ENCODE measurements at regions not wholly inside any gene's neighbourhood (a gene's known extent, or its start where the extent isn't known, plus 50 kb on each side); places are given as distances from the start of the nearest gene placed in this dataset.

GRCh38 chr20:11229772-11230171 lies 556.0 kb upstream of the JAG1 start:
- Histone ChIP-seq H3K9me3 (ENCODE audit: low read length) (no peaks in the 10 kb centered on the region), H3K79me2 (ENCODE audit: low read length) (no peaks in the 10 kb centered on the region), H3K27ac (ENCODE audit: low read length) (no peak overlapping the region), H3K4me2 (ENCODE audit: low read depth, low read length, poor library complexity, severe bottlenecking) (no peak overlapping the region), H3K36me3 (ENCODE audit: insufficient read depth, low read length) (no peaks in the 10 kb centered on the region), H3K9me2 (replicated peaks; ENCODE audit: insufficient read depth, low read length) (no peaks in the 10 kb centered on the region; the same call in 1 of the 2 replicates), H2AFZ (ENCODE audit: low read length) (peak overlapping the region; percentile 87; the same call in 1 of the 2 replicates), H3K27me3 (ENCODE audit: low read length) (no peaks in the 10 kb centered on the region; the same call in 1 of the 2 replicates), H3K4me1 (ENCODE audit: low read length) (peaks cover 10% of the 10 kb centered on the region), H3K9ac (ENCODE audit: low read length) (no peak overlapping the region), H4K20me1 (ENCODE audit: insufficient read depth, low read depth, low read length) (no peaks in the 10 kb centered on the region), H3K4me3 (ENCODE audit: low read length) (no peak overlapping the region)
- DNase-seq, result no peak

DNA sequence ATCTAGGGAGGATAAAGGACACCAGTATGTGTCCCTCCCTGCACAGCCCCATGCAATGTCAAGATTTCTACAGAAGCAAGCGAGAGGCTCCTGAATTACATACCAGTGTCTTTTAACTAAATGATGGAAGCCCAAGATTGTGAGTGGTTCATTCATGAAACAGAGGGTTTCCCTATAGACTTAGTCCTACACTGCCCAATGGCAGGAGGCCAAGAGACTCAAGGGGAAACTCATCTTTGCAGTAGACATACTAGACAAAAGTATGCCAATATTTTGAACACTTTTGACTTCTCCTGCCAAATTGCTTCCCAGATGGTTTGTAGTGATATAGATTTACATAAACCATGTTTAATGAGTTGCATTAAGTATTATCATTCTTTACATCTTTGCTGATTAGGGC lies 557.2 kb upstream of the JAG1 start:
- Histone ChIP-seq H4K20me1 (ENCODE audit: insufficient read depth, low read depth, low read length) (no peaks in the 10 kb centered on the region), H3K9me3 (ENCODE audit: low read length) (no peaks in the 10 kb centered on the region), H3K9me2 (replicated peaks; ENCODE audit: insufficient read depth, low read length) (no peaks in the 10 kb centered on the region; the same call in 1 of the 2 replicates), H3K9ac (ENCODE audit: low read length) (no peak overlapping the region), H3K79me2 (ENCODE audit: low read length) (no peaks in the 10 kb centered on the region), H3K36me3 (ENCODE audit: insufficient read depth, low read length) (no peaks in the 10 kb centered on the region), H3K27ac (ENCODE audit: low read length) (no peak overlapping the region), H3K4me3 (ENCODE audit: low read length) (no peak overlapping the region), H3K4me1 (ENCODE audit: low read length) (peaks cover 10% of the 10 kb centered on the region), H3K4me2 (ENCODE audit: low read depth, low read length, poor library complexity, severe bottlenecking) (no peak overlapping the region), H2AFZ (ENCODE audit: low read length) (no peak overlapping the region), H3K27me3 (ENCODE audit: low read length) (no peaks in the 10 kb centered on the region; the same call in 1 of the 2 replicates)
- DNase-seq, result no peak

DNA sequence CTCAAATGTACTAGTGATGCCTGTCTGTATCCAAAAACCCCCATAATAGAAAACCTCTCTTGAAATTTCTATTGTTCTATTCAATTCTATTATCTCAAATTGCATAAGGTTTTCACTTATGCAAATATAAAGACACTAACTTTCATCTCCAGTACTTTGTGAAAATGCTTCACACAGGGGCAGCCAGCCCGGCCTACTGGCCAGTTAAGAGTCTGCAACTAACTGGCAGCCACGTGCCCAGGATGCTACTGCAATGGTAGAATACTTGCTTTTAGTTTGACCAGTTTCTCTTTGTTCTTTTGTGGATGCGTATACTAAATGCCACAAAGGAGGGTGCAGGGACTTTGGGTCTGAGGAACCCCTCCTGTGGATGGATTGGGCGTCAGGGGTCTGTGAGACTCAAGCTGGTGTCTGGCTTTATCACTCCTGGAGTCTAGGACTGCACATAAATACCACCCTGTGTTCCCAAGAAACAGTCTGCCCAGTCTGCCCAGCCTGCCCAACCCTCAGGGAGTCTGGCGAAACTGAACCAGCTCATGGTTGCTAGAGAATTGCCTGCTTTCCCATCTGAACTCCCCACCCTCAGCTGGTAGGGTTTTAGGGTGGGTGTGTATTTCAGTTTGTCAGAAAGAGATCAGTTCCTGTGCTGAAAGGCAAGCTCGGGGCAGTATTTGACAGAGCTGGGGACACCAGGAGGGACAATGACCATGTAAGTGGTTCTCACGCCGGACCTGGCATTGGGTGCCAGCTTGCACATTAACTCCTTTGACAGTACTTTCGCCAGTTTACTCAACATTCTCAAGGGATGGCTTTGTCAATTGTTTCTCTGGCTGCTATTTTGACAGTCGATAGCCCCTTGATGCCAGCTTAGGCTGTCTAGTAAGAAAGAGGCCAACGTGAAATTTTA lies 558.2 kb upstream of the JAG1 start:
- Histone ChIP-seq H3K36me3 (ENCODE audit: insufficient read depth, low read length) (no peaks in the 10 kb centered on the region), H3K27me3 (ENCODE audit: low read length) (no peaks in the 10 kb centered on the region; the same call in 1 of the 2 replicates), H3K4me2 (ENCODE audit: low read depth, low read length, poor library complexity, severe bottlenecking) (no peak overlapping the region), H4K20me1 (ENCODE audit: insufficient read depth, low read depth, low read length) (no peaks in the 10 kb centered on the region), H3K79me2 (ENCODE audit: low read length) (no peaks in the 10 kb centered on the region), H3K9me3 (ENCODE audit: low read length) (no peaks in the 10 kb centered on the region), H2AFZ (ENCODE audit: low read length) (no peak overlapping the region), H3K9ac (ENCODE audit: low read length) (no peak overlapping the region), H3K27ac (ENCODE audit: low read length) (no peak overlapping the region), H3K4me3 (ENCODE audit: low read length) (no peak overlapping the region), H3K4me1 (ENCODE audit: low read length) (peaks cover 10% of the 10 kb centered on the region), H3K9me2 (replicated peaks; ENCODE audit: insufficient read depth, low read length) (no peaks in the 10 kb centered on the region; the same call in 1 of the 2 replicates)
- no peak for DNase-seq

DNA sequence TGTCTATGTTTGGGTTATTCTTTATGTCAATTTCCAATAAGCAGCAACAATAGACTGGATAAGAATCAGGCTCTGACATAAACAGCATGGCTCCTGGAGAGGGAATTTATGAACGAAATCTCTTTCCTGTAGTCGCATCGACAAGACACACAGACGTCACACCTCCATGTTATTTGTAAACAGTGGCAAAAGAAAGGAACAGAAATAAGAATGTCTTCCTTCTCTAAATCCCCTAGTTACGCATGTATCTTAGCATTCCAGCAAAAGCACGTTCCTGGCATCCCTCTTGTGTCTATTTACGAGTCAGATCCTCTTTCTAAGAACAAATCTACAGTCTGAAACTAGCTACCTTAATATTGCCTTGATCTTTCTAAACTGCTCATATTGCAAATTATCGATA lies 559.1 kb upstream of the JAG1 start:
- H3K4me1 ChIP-seq (ENCODE audit: low read length), result peaks cover 10% of the 10 kb centered on the region
- no peak overlapping the region for H3K9ac ChIP-seq (ENCODE audit: low read length)
- H3K4me2 ChIP-seq (ENCODE audit: low read depth, low read length, poor library complexity, severe bottlenecking), result no peak overlapping the region
- H3K27ac ChIP-seq (ENCODE audit: low read length), result no peak overlapping the region
- H2AFZ ChIP-seq (ENCODE audit: low read length), result no peak overlapping the region
- no peaks in the 10 kb centered on the region; the same call in 1 of the 2 replicates for H3K27me3 ChIP-seq (ENCODE audit: low read length)
- no peak overlapping the region for H3K4me3 ChIP-seq (ENCODE audit: low read length)
- no peak for DNase-seq
- no peaks in the 10 kb centered on the region for H3K79me2 ChIP-seq (ENCODE audit: low read length)
- no peaks in the 10 kb centered on the region; the same call in 1 of the 2 replicates for H3K9me2 ChIP-seq (replicated peaks; ENCODE audit: insufficient read depth, low read length)
- no peaks in the 10 kb centered on the region for H3K9me3 ChIP-seq (ENCODE audit: low read length)
- H4K20me1 ChIP-seq (ENCODE audit: insufficient read depth, low read depth, low read length), result no peaks in the 10 kb centered on the region
- H3K36me3 ChIP-seq (ENCODE audit: insufficient read depth, low read length), result no peaks in the 10 kb centered on the region

GRCh38 chr20:11234181-11234580 lies 560.4 kb upstream of the JAG1 start:
- DNase-seq, result no peak
- Histone ChIP-seq H3K4me1 (ENCODE audit: low read length) (peaks cover 3% of the 10 kb centered on the region), H3K4me2 (ENCODE audit: low read depth, low read length, poor library complexity, severe bottlenecking) (no peak overlapping the region), H3K9me3 (ENCODE audit: low read length) (no peaks in the 10 kb centered on the region), H4K20me1 (ENCODE audit: insufficient read depth, low read depth, low read length) (no peaks in the 10 kb centered on the region), H3K9ac (ENCODE audit: low read length) (no peak overlapping the region), H3K27me3 (ENCODE audit: low read length) (no peaks in the 10 kb centered on the region), H3K79me2 (ENCODE audit: low read length) (no peaks in the 10 kb centered on the region), H2AFZ (ENCODE audit: low read length) (no peak overlapping the region), H3K4me3 (ENCODE audit: low read length) (no peak overlapping the region), H3K9me2 (replicated peaks; ENCODE audit: insufficient read depth, low read length) (no peaks in the 10 kb centered on the region; the same call in 1 of the 2 replicates), H3K36me3 (ENCODE audit: insufficient read depth, low read length) (no peaks in the 10 kb centered on the region), H3K27ac (ENCODE audit: low read length) (no peak overlapping the region)

DNA sequence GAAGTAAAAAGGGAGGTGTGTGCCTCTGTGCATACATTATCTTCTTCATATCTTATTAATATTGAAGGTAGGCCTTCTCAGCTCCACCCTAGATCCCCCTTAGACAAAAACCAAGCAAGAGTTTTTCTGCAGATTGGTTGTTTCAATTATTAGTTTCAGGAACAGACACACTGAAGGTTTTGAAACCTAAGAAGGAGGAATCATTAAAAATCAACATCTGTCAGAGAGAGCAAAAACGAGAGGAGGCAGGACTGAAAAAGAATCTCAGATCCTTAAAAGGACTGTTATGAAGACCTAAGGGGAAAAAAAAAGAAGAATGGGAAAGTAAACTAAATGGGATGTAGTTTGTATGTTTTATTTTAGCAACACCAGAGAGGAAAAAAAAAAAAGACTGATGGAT lies 560.8 kb upstream of the JAG1 start:
- H3K4me2 ChIP-seq (ENCODE audit: low read depth, low read length, poor library complexity, severe bottlenecking), result no peak overlapping the region

DNA sequence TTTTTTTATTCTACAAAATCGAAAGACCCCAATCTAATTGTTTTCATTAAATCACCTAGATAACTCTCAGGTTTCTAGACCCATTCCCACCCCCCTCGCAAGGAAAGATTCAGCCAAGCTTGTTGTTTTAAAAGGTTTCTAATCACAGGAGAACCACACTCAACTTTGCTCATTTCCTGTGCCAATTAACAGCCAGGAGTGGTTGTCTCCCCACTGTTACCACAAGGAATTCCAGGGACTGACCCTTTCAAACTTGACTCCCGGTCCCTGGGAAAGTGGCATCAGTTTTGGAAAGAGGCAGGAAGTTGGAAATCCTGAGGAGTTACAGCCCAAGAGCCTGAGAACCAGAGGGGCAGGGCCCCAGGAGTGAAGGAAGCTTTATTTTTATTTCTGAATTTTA lies 561.3 kb upstream of the JAG1 start:
- H3K27ac ChIP-seq (ENCODE audit: low read length), result no peak overlapping the region
- H3K9me3 ChIP-seq (ENCODE audit: low read length), result no peaks in the 10 kb centered on the region
- no peaks in the 10 kb centered on the region for H3K36me3 ChIP-seq (ENCODE audit: insufficient read depth, low read length)
- no peak overlapping the region for H2AFZ ChIP-seq (ENCODE audit: low read length)
- H3K9me2 ChIP-seq (replicated peaks; ENCODE audit: insufficient read depth, low read length), result no peaks in the 10 kb centered on the region; the same call in 1 of the 2 replicates
- H3K4me2 ChIP-seq (ENCODE audit: low read depth, low read length, poor library complexity, severe bottlenecking), result no peak overlapping the region
- H3K27me3 ChIP-seq (ENCODE audit: low read length), result no peaks in the 10 kb centered on the region
- no peaks in the 10 kb centered on the region for H3K79me2 ChIP-seq (ENCODE audit: low read length)
- H4K20me1 ChIP-seq (ENCODE audit: insufficient read depth, low read depth, low read length), result no peaks in the 10 kb centered on the region
- no peak overlapping the region for H3K4me3 ChIP-seq (ENCODE audit: low read length)
- no peaks in the 10 kb centered on the region for H3K4me1 ChIP-seq (ENCODE audit: low read length)
- DNase-seq, result no peak
- no peak overlapping the region for H3K9ac ChIP-seq (ENCODE audit: low read length)

More for the DNA sequence above, 560.8 kb upstream of the JAG1 start:
- Histone ChIP-seq H3K4me1 (ENCODE audit: low read length) (no peaks in the 10 kb centered on the region), H3K9me2 (replicated peaks; ENCODE audit: insufficient read depth, low read length) (no peaks in the 10 kb centered on the region; the same call in 1 of the 2 replicates), H3K27ac (ENCODE audit: low read length) (no peak overlapping the region), H3K79me2 (ENCODE audit: low read length) (no peaks in the 10 kb centered on the region), H3K9me3 (ENCODE audit: low read length) (no peaks in the 10 kb centered on the region), H3K4me3 (ENCODE audit: low read length) (no peak overlapping the region), H4K20me1 (ENCODE audit: insufficient read depth, low read depth, low read length) (no peaks in the 10 kb centered on the region), H2AFZ (ENCODE audit: low read length) (no peak overlapping the region), H3K36me3 (ENCODE audit: insufficient read depth, low read length) (no peaks in the 10 kb centered on the region), H3K27me3 (ENCODE audit: low read length) (no peaks in the 10 kb centered on the region), H3K9ac (ENCODE audit: low read length) (no peak overlapping the region)
- no peak for DNase-seq

DNA sequence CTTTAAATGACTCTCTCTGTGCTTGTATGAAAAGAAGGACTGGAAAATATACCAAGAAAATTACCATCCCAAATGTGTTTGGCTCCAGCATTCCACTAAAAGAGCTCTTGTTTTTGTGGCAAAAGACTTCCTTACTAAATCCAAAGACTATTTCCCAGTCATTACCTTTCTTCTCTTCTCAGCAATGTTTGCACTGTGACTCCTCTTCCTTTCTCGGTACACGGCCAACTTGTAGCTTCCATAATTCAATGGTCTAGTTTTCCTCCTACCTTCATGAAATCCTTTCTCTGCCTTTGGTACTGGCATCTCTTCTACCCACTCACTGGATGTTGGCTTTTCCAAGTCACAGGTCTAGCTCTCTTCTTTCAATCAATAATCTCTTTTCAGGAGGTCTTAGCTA lies 568.5 kb upstream of the JAG1 start:
- no peaks in the 10 kb centered on the region for H3K4me1 ChIP-seq (ENCODE audit: low read length)
- no peaks in the 10 kb centered on the region for H3K27me3 ChIP-seq (ENCODE audit: low read length)
- H3K9me2 ChIP-seq (replicated peaks; ENCODE audit: insufficient read depth, low read length), result no peaks in the 10 kb centered on the region
- H3K4me3 ChIP-seq (ENCODE audit: low read length), result no peak overlapping the region
- no peaks in the 10 kb centered on the region for H3K36me3 ChIP-seq (ENCODE audit: insufficient read depth, low read length)
- no peak overlapping the region for H2AFZ ChIP-seq (ENCODE audit: low read length)
- no peak overlapping the region for H3K9ac ChIP-seq (ENCODE audit: low read length)
- no peaks in the 10 kb centered on the region for H4K20me1 ChIP-seq (ENCODE audit: insufficient read depth, low read depth, low read length)
- H3K27ac ChIP-seq (ENCODE audit: low read length), result no peak overlapping the region
- H3K4me2 ChIP-seq (ENCODE audit: low read depth, low read length, poor library complexity, severe bottlenecking), result no peak overlapping the region
- no peak for DNase-seq
- no peaks in the 10 kb centered on the region for H3K9me3 ChIP-seq (ENCODE audit: low read length)
- H3K79me2 ChIP-seq (ENCODE audit: low read length), result no peaks in the 10 kb centered on the region
